ENCODE measurements at regions not wholly inside any gene's neighbourhood (a gene's known extent, or its start where the extent isn't known, plus 50 kb on each side); places are given as distances from the start of the nearest gene placed in this dataset.

DNA sequence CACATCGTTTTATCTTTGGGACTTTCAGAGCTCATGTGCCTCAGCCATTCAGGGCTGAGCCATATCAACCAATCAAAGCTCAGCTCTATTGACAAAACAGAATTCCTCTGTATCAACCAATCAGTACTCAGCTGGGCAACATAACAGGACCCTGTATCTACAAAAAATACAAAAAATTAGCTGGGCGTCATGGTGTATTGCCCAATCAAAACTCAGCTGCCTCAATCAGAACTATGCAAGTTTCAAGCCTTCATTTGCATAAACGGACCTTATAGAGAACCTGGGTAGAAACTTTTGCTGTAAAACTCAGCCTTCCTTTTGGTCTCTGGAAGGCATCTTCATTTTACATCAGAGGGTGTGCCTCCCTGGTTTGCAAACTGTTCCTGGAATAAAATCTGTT lies 77.1 kb downstream of the ZNF467 start:
- DNase-seq, result no peak

DNA sequence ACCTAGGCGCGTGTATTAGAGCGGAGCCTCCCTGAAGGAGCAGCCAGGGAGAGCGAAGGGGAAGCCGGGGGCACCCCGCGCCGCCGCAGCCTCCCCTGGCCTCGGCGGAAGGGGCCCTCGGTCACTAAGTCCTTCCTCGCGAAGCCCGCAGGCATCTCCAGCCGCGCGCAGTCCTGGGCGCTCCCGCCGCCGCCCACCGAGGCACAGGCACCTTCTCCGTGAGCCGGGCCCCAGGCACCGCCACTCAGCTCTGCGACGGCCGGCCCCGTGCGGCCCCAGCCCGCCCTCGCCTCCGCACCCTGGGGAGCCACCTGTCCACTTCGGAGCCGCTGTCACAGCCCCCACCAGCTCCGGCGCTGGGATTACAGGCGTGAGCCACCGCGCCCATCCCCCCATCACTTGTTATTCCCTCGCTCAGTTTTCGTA lies 80.8 kb downstream of the ZNF467 start:
- no peak overlapping the region for H3K9ac ChIP-seq (ENCODE audit: low read length)
- no peaks in the 10 kb centered on the region for H3K79me2 ChIP-seq (ENCODE audit: low read length)
- no peak for DNase-seq
- H3K4me3 ChIP-seq (ENCODE audit: low read length), result no peak overlapping the region
- no peaks in the 10 kb centered on the region for H4K20me1 ChIP-seq (ENCODE audit: insufficient read depth, low read length)
- no peak overlapping the region for H2AFZ ChIP-seq (ENCODE audit: low read length)
- no peak overlapping the region for H3K27ac ChIP-seq (ENCODE audit: low read length)
- peaks cover 17% of the 10 kb centered on the region; the same call in 1 of the 2 replicates for H3K27me3 ChIP-seq (replicated peaks; ENCODE audit: insufficient read depth, low read length)
- no peaks in the 10 kb centered on the region for H3K9me3 ChIP-seq (replicated peaks; ENCODE audit: insufficient read depth, low read length)
- no peak overlapping the region for H3K4me2 ChIP-seq (ENCODE audit: low read depth, low read length)
- H3K4me1 ChIP-seq (ENCODE audit: low read length), result no peaks in the 10 kb centered on the region
- no peaks in the 10 kb centered on the region for H3K9me2 ChIP-seq (replicated peaks; ENCODE audit: insufficient read depth, low read length)
- H3F3A ChIP-seq (ENCODE audit: insufficient read depth, low read length), result no peaks in the 10 kb centered on the region
- no peaks in the 10 kb centered on the region for H3K36me3 ChIP-seq (replicated peaks; ENCODE audit: insufficient read depth, low read length)
- TF ChIP-seq, protein P1, sequence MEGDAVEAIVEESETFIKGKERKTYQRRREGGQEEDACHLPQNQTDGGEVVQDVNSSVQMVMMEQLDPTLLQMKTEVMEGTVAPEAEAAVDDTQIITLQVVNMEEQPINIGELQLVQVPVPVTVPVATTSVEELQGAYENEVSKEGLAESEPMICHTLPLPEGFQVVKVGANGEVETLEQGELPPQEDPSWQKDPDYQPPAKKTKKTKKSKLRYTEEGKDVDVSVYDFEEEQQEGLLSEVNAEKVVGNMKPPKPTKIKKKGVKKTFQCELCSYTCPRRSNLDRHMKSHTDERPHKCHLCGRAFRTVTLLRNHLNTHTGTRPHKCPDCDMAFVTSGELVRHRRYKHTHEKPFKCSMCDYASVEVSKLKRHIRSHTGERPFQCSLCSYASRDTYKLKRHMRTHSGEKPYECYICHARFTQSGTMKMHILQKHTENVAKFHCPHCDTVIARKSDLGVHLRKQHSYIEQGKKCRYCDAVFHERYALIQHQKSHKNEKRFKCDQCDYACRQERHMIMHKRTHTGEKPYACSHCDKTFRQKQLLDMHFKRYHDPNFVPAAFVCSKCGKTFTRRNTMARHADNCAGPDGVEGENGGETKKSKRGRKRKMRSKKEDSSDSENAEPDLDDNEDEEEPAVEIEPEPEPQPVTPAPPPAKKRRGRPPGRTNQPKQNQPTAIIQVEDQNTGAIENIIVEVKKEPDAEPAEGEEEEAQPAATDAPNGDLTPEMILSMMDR (IDR thresholded peaks at IDR 0.05; ENCODE audit: low read length), result no peak
- TF ChIP-seq EZH2phosphoT487 (IDR thresholded peaks at IDR 0.05; ENCODE audit: low read length) (no peak), EZH2 (optimal IDR thresholded peaks at IDR 0.05; ENCODE audit: low read depth, low read length) (no peak)

More for the DNA sequence above, 77.1 kb downstream of the ZNF467 start:
- Histone ChIP-seq H3F3A (ENCODE audit: insufficient read depth, low read length) (no peaks in the 10 kb centered on the region), H3K36me3 (replicated peaks; ENCODE audit: insufficient read depth, low read length) (no peaks in the 10 kb centered on the region), H3K27ac (ENCODE audit: low read length) (no peak overlapping the region), H3K4me3 (ENCODE audit: low read length) (no peak overlapping the region), H3K4me1 (ENCODE audit: low read length) (no peaks in the 10 kb centered on the region), H3K9me2 (replicated peaks; ENCODE audit: insufficient read depth, low read length) (no peaks in the 10 kb centered on the region), H3K9ac (ENCODE audit: low read length) (no peak overlapping the region), H2AFZ (ENCODE audit: low read length) (no peak overlapping the region), H3K79me2 (ENCODE audit: low read length) (no peaks in the 10 kb centered on the region), H3K9me3 (replicated peaks; ENCODE audit: insufficient read depth, low read length) (no peaks in the 10 kb centered on the region), H3K4me2 (ENCODE audit: low read depth, low read length) (no peak overlapping the region), H4K20me1 (ENCODE audit: insufficient read depth, low read length) (no peaks in the 10 kb centered on the region), H3K27me3 (replicated peaks; ENCODE audit: insufficient read depth, low read length) (peaks cover 17% of the 10 kb centered on the region; the same call in 1 of the 2 replicates)
- TF ChIP-seq EZH2 (optimal IDR thresholded peaks at IDR 0.05; ENCODE audit: low read depth, low read length), result no peak
- TF ChIP-seq, protein P1 (IDR thresholded peaks at IDR 0.05; ENCODE audit: low read length), result no peak
- no peak for TF ChIP-seq EZH2phosphoT487 (IDR thresholded peaks at IDR 0.05; ENCODE audit: low read length)

DNA sequence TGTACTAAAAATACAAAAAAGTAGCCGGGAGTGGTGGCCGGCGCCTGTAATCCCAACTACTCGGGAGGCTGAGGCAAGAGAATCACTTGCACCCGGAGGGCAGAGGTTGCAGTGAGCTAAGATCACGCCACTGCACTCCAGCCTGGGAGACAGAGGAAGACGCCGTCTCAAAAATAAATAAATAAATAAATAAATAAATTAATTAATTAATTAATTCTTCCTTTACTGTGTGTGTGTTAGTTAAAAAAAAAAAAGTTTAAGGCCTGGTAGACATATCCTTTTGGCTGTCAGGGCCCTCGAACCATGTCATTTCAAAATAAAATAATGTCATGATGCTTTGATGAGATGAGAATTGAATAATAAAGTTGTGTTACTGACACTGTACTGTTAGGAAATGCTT lies 81.3 kb downstream of the ZNF467 start:
- Histone ChIP-seq H3K9me2 (replicated peaks; ENCODE audit: insufficient read depth, low read length) (no peaks in the 10 kb centered on the region), H3K4me3 (ENCODE audit: low read length) (no peak overlapping the region), H3K9me3 (replicated peaks; ENCODE audit: insufficient read depth, low read length) (no peaks in the 10 kb centered on the region), H3K4me2 (ENCODE audit: low read depth, low read length) (no peak overlapping the region), H2AFZ (ENCODE audit: low read length) (no peak overlapping the region), H3K4me1 (ENCODE audit: low read length) (no peaks in the 10 kb centered on the region), H3K36me3 (replicated peaks; ENCODE audit: insufficient read depth, low read length) (no peaks in the 10 kb centered on the region), H3F3A (ENCODE audit: insufficient read depth, low read length) (no peaks in the 10 kb centered on the region), H4K20me1 (ENCODE audit: insufficient read depth, low read length) (no peaks in the 10 kb centered on the region), H3K27ac (ENCODE audit: low read length) (no peak overlapping the region), H3K27me3 (replicated peaks; ENCODE audit: insufficient read depth, low read length) (peaks cover 15% of the 10 kb centered on the region; the same call in 1 of the 2 replicates), H3K9ac (ENCODE audit: low read length) (no peak overlapping the region), H3K79me2 (ENCODE audit: low read length) (no peaks in the 10 kb centered on the region)
- no peak for TF ChIP-seq EZH2phosphoT487 (IDR thresholded peaks at IDR 0.05; ENCODE audit: low read length)
- TF ChIP-seq, protein P1 (IDR thresholded peaks at IDR 0.05; ENCODE audit: low read length), result no peak
- no peak for TF ChIP-seq EZH2 (optimal IDR thresholded peaks at IDR 0.05; ENCODE audit: low read depth, low read length)
- no peak for DNase-seq
